GM18951 (cell line): ENCODE measurements at regions not wholly inside any gene's neighbourhood (a gene's known extent, or its start where the extent isn't known, plus 50 kb on each side); places are given as distances from the start of the nearest gene placed in this dataset.

ENCODE experiments used
- POLR2A ChIP-seq: IDR thresholded peaks from 4 replicates; pipeline ENCODE4 v1.6.1; 2011; ENCODE audit warnings: mild to moderate bottlenecking; ENCODE audit not compliant: insufficient read length, insufficient read depth; ENCODE audit errors: extremely low read depth
- in situ Hi-C: fragments of 300-500 bp; cut with MboI; formaldehyde crosslinking; loops from one replicate; pipeline ENCODE4 v1.12.0; 2022; ENCODE audit warnings: low sequenced_read_pairs, mixed read lengths, inconsistent platforms; ENCODE audit not compliant: unreplicated experiment

GRCh38 chr10:111354859-111355258, 278.0 kb downstream of the ADRA2A start:
- in situ Hi-C loops = no loop called here
- TF ChIP-seq POLR2A = no peak

GRCh38 chr10:111356571-111356970, 279.7 kb downstream of the ADRA2A start:
- TF ChIP-seq POLR2A = no peak
- in situ Hi-C loops = no loop called here

GRCh38 chr10:111357859-111358258, 281.0 kb downstream of the ADRA2A start:
- TF ChIP-seq POLR2A = no peak
- in situ Hi-C loops = no loop called here

GRCh38 chr10:111360260-111360925, 283.6 kb downstream of the ADRA2A start:
- no peak for TF ChIP-seq POLR2A
- in situ Hi-C loops = no loop called here

GRCh38 chr10:111367531-111367930, 290.7 kb downstream of the ADRA2A start:
- in situ Hi-C loops = no loop called here
- no peak for TF ChIP-seq POLR2A

GRCh38 chr10:111370101-111370500, 293.3 kb downstream of the ADRA2A start:
- no peak for TF ChIP-seq POLR2A
- in situ Hi-C loops = no loop called here

- no peak for TF ChIP-seq POLR2A
- in situ Hi-C loops = no loop called here
Measured at GRCh38 chr10:111373696-111374095, 296.9 kb downstream of the ADRA2A start.

- no peak for TF ChIP-seq POLR2A
- in situ Hi-C loops = no loop called here
Measured at GRCh38 chr10:111379534-111380187, 302.8 kb downstream of the ADRA2A start.

GRCh38 chr10:111384556-111384955, 307.7 kb downstream of the ADRA2A start:
- in situ Hi-C loops = no loop called here
- TF ChIP-seq POLR2A = no peak

- in situ Hi-C loops = no loop called here
- no peak for TF ChIP-seq POLR2A
Measured at GRCh38 chr10:111390813-111391563, 314.2 kb downstream of the ADRA2A start.

- in situ Hi-C loops = no loop called here
- no peak for TF ChIP-seq POLR2A
Measured at GRCh38 chr10:111392159-111392558, 315.3 kb downstream of the ADRA2A start.

GRCh38 chr10:111392910-111393309, 316.1 kb downstream of the ADRA2A start:
- no peak for TF ChIP-seq POLR2A
- in situ Hi-C loops = no loop called here

GRCh38 chr10:111410740-111411139, 333.9 kb downstream of the ADRA2A start:
- no peak for TF ChIP-seq POLR2A
- in situ Hi-C loops = no loop called here

- in situ Hi-C loops = no loop called here
Measured at GRCh38 chr10:111425459-111425858, 348.6 kb downstream of the ADRA2A start.

More at GRCh38 chr10:111425459-111425858, 348.6 kb downstream of the ADRA2A start:
- TF ChIP-seq POLR2A = no peak
